Natural killer cell (primary cell): ENCODE measurements at regions not wholly inside any gene's neighbourhood (a gene's known extent, or its start where the extent isn't known, plus 50 kb on each side); places are given as distances from the start of the nearest gene placed in this dataset.
A peak's percentile ranks its signal among the peaks of the same experiment; 100 is the strongest.

ENCODE experiments used
- ATAC-seq, 3 donors: fragments of 150-1000 bp in 2 of 3; fragments of 200-7000 bp in 1 of 3; cut with Tn5 transposase; 1 replicate in 1 of 3; 2 replicates in 2 of 3; pipeline ENCODE4 v1.10.0; 2021; ENCODE audit warnings: mild to moderate bottlenecking in 2 of 3, moderate library complexity in 2 of 3
- DNase-seq, 2 donors: peaks; one replicate each; pipeline versions ENCODE4 v3.0.0 to v3.0.0-alpha.2; 2013 to 2021; ENCODE audit warnings: mixed read lengths in 1 of 2
- H3K27ac ChIP-seq: one replicate; pipeline ENCODE4 v1.5.1; 2013; ENCODE audit warnings: mild to moderate bottlenecking, low read length
- H3K27me3 ChIP-seq: one replicate; pipeline ENCODE4 v1.6.1; 2013; ENCODE audit warnings: low read length; ENCODE audit not compliant: control insufficient read depth, insufficient read depth
- H3K36me3 ChIP-seq: one replicate; pipeline ENCODE4 v1.6.1; 2013; ENCODE audit warnings: low read length; ENCODE audit not compliant: control insufficient read depth, insufficient read depth
- H3K4me1 ChIP-seq: one replicate; pipeline ENCODE4 v1.6.1; 2013; ENCODE audit warnings: low read length; ENCODE audit not compliant: control insufficient read depth, insufficient read depth
- H3K4me3 ChIP-seq: one replicate; pipeline ENCODE4 v1.5.1; 2013; ENCODE audit warnings: low read length
- H3K9me3 ChIP-seq: one replicate; pipeline ENCODE4 v1.6.1; 2013; ENCODE audit warnings: low read length; ENCODE audit not compliant: control insufficient read depth, insufficient read depth
- H3K27ac Mint-ChIP-seq, 2 donors: one replicate each; pipeline ENCODE4 v1.8.0; 2022; ENCODE audit warnings: mild to moderate bottlenecking in 2 of 2, mixed read lengths in 2 of 2, moderate library complexity in 1 of 2
- H3K27me3 Mint-ChIP-seq, 2 donors: one replicate each; pipeline ENCODE4 v1.8.0; 2022; ENCODE audit warnings: low read depth in 2 of 2, mixed read lengths in 2 of 2
- H3K36me3 Mint-ChIP-seq: one replicate; pipeline ENCODE4 v1.8.0; 2022; ENCODE audit warnings: mixed read lengths
- H3K4me1 Mint-ChIP-seq, 2 donors: one replicate each; pipeline ENCODE4 v1.8.0; 2022; ENCODE audit warnings: mixed read lengths in 2 of 2
- H3K4me3 Mint-ChIP-seq: one replicate; pipeline ENCODE4 v1.8.0; 2022; ENCODE audit warnings: mild to moderate bottlenecking, moderate library complexity, mixed read lengths
- H3K9me3 Mint-ChIP-seq, 2 donors: one replicate each; pipeline ENCODE4 v1.8.0; 2022; ENCODE audit warnings: mixed read lengths in 2 of 2
- CTCF ChIP-seq: fragments of 200-600 bp; IDR thresholded peaks from one replicate; pipeline ENCODE4 v1.8.0; 2022; ENCODE audit warnings: antibody characterized with exemption
- WGBS: methylation state at CpG from one replicate; pipeline ENCODE4 v1.1.7; 2013; ENCODE audit warnings: missing lambda C conversion rate; ENCODE audit not compliant: insufficient coverage; 5-methylcytosine and 5-hydroxymethylcytosine counted together
- intact Hi-C: fragments of 100-400 bp; cut with micrococcal nuclease; formaldehyde crosslinking; loops from one replicate; pipeline ENCODE4 v1.14.2; 2022

- Histone ChIP-seq H3K27ac (no peak overlapping the region), H3K4me1 (peaks cover 5% of the 10 kb centered on the region), H3K4me3 (no peak overlapping the region), H3K27me3 (no peaks in the 10 kb centered on the region), H3K36me3 (no peaks in the 10 kb centered on the region), H3K9me3 (no peaks in the 10 kb centered on the region)
- intact Hi-C loops: no loop called here
- no peak for TF ChIP-seq CTCF
- Mint-ChIP-seq H3K4me1 (no peaks in the 10 kb centered on the region), H3K9me3 (no peaks in the 10 kb centered on the region), H3K36me3 (no peaks in the 10 kb centered on the region), H3K27me3 (no peaks in the 10 kb centered on the region), H3K4me3 (no peak overlapping the region), H3K27ac (no peak overlapping the region)
- DNase-seq (no peak), ATAC-seq (no peak)
- 94% methylated on average over 10 of the region's 10 CpGs for WGBS
Observed at GRCh38 chr10:6327961-6328698, 125.4 kb downstream of the PFKFB3 start.

GRCh38 chr10:6328699-6329423, 126.1 kb downstream of the PFKFB3 start:
- Mint-ChIP-seq H3K36me3 (no peaks in the 10 kb centered on the region), H3K4me1 (no peaks in the 10 kb centered on the region), H3K4me3 (no peak overlapping the region), H3K27ac (no peak overlapping the region), H3K27me3 (no peaks in the 10 kb centered on the region), H3K9me3 (no peaks in the 10 kb centered on the region)
- no peaks in the 10 kb centered on the region for H3K36me3 ChIP-seq
- no peaks in the 10 kb centered on the region for H3K27me3 ChIP-seq
- no peak for ATAC-seq
- no peak for DNase-seq
- TF ChIP-seq CTCF: no peak
- 76% methylated on average over 11 of the region's 11 CpGs for WGBS
- peak overlapping the region; percentile 36 for H3K27ac ChIP-seq
- intact Hi-C loops: no loop called here
- H3K4me1 ChIP-seq: peaks cover 5% of the 10 kb centered on the region
- H3K9me3 ChIP-seq: no peaks in the 10 kb centered on the region
- no peak overlapping the region for H3K4me3 ChIP-seq

- Histone ChIP-seq H3K27me3 (no peaks in the 10 kb centered on the region), H3K27ac (no peak overlapping the region), H3K4me1 (peaks cover 5% of the 10 kb centered on the region), H3K4me3 (no peak overlapping the region), H3K36me3 (no peaks in the 10 kb centered on the region), H3K9me3 (no peaks in the 10 kb centered on the region)
- intact Hi-C loops: no loop called here
- Mint-ChIP-seq H3K9me3 (no peaks in the 10 kb centered on the region), H3K27me3 (no peaks in the 10 kb centered on the region), H3K27ac (no peak overlapping the region), H3K36me3 (no peaks in the 10 kb centered on the region), H3K4me3 (no peak overlapping the region), H3K4me1 (no peaks in the 10 kb centered on the region)
- DNase-seq: no peak
- TF ChIP-seq CTCF: no peak
- WGBS: 96% methylated on average over 4 of the region's 4 CpGs
- ATAC-seq: no peak
Observed at GRCh38 chr10:6333086-6333485, 130.4 kb downstream of the PFKFB3 start.
